Osteocyte (in vitro differentiated cells): ENCODE measurements at regions not wholly inside any gene's neighbourhood (a gene's known extent, or its start where the extent isn't known, plus 50 kb on each side); places are given as distances from the start of the nearest gene placed in this dataset.

Source experiments
- DNase-seq: peaks from one replicate; pipeline ENCODE4 v3.0.0; 2021; ENCODE audit warnings: mixed read lengths; ENCODE audit not compliant: unreplicated experiment; ENCODE audit errors: extremely low spot score
- H3K27ac Mint-ChIP-seq: one replicate; pipeline ENCODE4 v1.8.0; 2021; ENCODE audit warnings: mild to moderate bottlenecking, mixed read lengths; ENCODE audit not compliant: unreplicated experiment
- H3K27me3 Mint-ChIP-seq: one replicate; pipeline ENCODE4 v1.8.0; 2021; ENCODE audit warnings: mixed read lengths; ENCODE audit not compliant: unreplicated experiment
- H3K36me3 Mint-ChIP-seq: one replicate; pipeline ENCODE4 v1.8.0; 2021; ENCODE audit warnings: mixed read lengths; ENCODE audit not compliant: unreplicated experiment
- H3K4me1 Mint-ChIP-seq: one replicate; pipeline ENCODE4 v1.8.0; 2021; ENCODE audit warnings: mixed read lengths; ENCODE audit not compliant: unreplicated experiment
- H3K4me3 Mint-ChIP-seq: one replicate; pipeline ENCODE4 v1.8.0; 2021; ENCODE audit warnings: mild to moderate bottlenecking, moderate library complexity, mixed read lengths; ENCODE audit not compliant: unreplicated experiment
- H3K9me3 Mint-ChIP-seq: one replicate; pipeline ENCODE4 v1.8.0; 2021; ENCODE audit warnings: mixed read lengths; ENCODE audit not compliant: unreplicated experiment
- TF ChIP-seq, protein P1 (sequence below): fragments of 200-600 bp; sonication (generic); IDR thresholded peaks from 2 replicates; pipeline ENCODE4 v1.5.0; 2021; ENCODE audit warnings: antibody characterized with exemption, mild to moderate bottlenecking, moderate library complexity

GRCh38 chr6:167493310-167493709 is 168.4 kb downstream of the TTLL2 start:
- TF ChIP-seq, protein P1, sequence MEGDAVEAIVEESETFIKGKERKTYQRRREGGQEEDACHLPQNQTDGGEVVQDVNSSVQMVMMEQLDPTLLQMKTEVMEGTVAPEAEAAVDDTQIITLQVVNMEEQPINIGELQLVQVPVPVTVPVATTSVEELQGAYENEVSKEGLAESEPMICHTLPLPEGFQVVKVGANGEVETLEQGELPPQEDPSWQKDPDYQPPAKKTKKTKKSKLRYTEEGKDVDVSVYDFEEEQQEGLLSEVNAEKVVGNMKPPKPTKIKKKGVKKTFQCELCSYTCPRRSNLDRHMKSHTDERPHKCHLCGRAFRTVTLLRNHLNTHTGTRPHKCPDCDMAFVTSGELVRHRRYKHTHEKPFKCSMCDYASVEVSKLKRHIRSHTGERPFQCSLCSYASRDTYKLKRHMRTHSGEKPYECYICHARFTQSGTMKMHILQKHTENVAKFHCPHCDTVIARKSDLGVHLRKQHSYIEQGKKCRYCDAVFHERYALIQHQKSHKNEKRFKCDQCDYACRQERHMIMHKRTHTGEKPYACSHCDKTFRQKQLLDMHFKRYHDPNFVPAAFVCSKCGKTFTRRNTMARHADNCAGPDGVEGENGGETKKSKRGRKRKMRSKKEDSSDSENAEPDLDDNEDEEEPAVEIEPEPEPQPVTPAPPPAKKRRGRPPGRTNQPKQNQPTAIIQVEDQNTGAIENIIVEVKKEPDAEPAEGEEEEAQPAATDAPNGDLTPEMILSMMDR: no peak
- Mint-ChIP-seq H3K9me3 (no peaks in the 10 kb centered on the region), H3K27me3 (peaks cover 15% of the 10 kb centered on the region), H3K4me3 (no peak overlapping the region), H3K36me3 (no peaks in the 10 kb centered on the region), H3K27ac (no peak overlapping the region), H3K4me1 (peaks cover 22% of the 10 kb centered on the region)
- DNase-seq: no peak

DNA sequence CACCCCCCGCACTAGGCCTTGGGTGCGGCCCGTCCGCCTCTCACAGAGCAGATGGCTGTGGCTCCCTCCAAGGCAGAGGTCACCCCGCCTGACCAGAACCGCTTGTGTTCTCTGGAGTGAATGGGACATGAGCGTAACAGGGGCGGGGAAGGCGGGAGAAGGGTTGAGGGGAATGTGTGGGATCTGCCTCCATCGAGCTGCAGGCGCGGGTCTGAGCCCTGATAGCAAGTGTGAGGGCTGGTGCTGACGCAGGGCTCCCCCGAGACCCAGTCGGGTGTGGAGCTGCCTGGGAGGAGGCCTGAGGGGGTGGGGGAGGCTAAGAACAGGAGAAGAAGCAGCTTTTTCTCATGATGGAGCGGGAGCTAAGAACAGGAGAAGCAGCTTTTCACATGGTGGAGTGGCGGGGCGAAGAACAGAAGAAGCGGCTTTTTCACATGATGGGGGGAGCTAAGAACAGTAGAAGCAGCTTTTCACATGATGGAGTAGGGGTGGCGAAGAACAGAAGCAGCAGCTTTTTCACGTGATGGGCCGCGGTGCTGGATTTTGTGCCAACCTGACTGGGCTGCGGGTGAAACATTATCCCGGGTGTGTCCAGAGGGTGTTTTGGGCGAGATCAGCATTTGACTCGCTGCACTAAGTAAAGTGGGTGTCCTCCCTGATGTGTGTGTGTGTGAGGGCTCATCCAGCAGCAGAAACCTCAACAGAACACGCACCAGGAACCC is 169.3 kb downstream of the TTLL2 start:
- no peaks in the 10 kb centered on the region for H3K9me3 Mint-ChIP-seq
- peaks cover 22% of the 10 kb centered on the region for H3K4me1 Mint-ChIP-seq
- TF ChIP-seq, protein P1: no peak
- no peak for DNase-seq
- no peak overlapping the region for H3K4me3 Mint-ChIP-seq
- H3K27ac Mint-ChIP-seq: no peak overlapping the region
- no peaks in the 10 kb centered on the region for H3K36me3 Mint-ChIP-seq
- peaks cover 14% of the 10 kb centered on the region for H3K27me3 Mint-ChIP-seq

- Mint-ChIP-seq H3K4me3 (no peak overlapping the region), H3K4me1 (peaks cover 22% of the 10 kb centered on the region)
These were observed 170.0 kb downstream of the TTLL2 start for GRCh38 chr6:167494698-167495435.

GRCh38 chr6:167495506-167496401 is 170.9 kb downstream of the TTLL2 start:
- Mint-ChIP-seq H3K4me1 (peaks cover 22% of the 10 kb centered on the region), H3K4me3 (no peak overlapping the region), H3K27ac (no peak overlapping the region), H3K9me3 (no peaks in the 10 kb centered on the region), H3K27me3 (peaks cover 14% of the 10 kb centered on the region), H3K36me3 (no peaks in the 10 kb centered on the region)
- DNase-seq: no peak
- TF ChIP-seq, protein P1: no peak

More at GRCh38 chr6:167494698-167495435, 170.0 kb downstream of the TTLL2 start:
- Mint-ChIP-seq H3K27ac (no peak overlapping the region), H3K27me3 (peaks cover 14% of the 10 kb centered on the region), H3K9me3 (no peaks in the 10 kb centered on the region), H3K36me3 (no peaks in the 10 kb centered on the region)
- TF ChIP-seq, protein P1: no peak
- DNase-seq: no peak
